ENCODE measurements at regions not wholly inside any gene's neighbourhood (a gene's known extent, or its start where the extent isn't known, plus 50 kb on each side); places are given as distances from the start of the nearest gene placed in this dataset.

GRCh38 chr2:41916177-41916576, 131.6 kb upstream of the PKDCC start:
- TF ChIP-seq, protein P1, sequence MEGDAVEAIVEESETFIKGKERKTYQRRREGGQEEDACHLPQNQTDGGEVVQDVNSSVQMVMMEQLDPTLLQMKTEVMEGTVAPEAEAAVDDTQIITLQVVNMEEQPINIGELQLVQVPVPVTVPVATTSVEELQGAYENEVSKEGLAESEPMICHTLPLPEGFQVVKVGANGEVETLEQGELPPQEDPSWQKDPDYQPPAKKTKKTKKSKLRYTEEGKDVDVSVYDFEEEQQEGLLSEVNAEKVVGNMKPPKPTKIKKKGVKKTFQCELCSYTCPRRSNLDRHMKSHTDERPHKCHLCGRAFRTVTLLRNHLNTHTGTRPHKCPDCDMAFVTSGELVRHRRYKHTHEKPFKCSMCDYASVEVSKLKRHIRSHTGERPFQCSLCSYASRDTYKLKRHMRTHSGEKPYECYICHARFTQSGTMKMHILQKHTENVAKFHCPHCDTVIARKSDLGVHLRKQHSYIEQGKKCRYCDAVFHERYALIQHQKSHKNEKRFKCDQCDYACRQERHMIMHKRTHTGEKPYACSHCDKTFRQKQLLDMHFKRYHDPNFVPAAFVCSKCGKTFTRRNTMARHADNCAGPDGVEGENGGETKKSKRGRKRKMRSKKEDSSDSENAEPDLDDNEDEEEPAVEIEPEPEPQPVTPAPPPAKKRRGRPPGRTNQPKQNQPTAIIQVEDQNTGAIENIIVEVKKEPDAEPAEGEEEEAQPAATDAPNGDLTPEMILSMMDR (IDR thresholded peaks at IDR 0.05; ENCODE audit: extremely low read depth, missing control alignments) = no peak
- no peak for DNase-seq (ENCODE audit: low spot score)

DNA sequence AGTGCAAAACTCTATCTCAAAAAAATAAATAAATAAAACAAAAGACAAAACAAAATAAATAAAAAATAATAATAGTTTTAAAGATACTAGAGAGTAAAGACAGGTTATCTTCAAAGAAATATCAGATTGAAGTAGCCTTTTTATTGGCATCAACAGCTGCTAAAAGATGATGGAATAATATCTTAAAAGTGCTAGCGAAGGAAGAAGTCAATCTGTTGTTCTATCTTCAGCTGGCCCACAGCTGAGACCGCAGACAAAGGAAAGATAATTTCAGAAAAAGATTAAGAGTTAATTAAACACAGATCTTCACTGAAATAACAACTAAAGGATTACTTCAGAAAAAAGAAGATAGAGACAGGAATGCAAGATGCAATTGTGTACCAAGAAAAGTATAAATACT, 130.2 kb upstream of the PKDCC start:
- DNase-seq (ENCODE audit: low spot score) = no peak
- TF ChIP-seq, protein P1 (IDR thresholded peaks at IDR 0.05; ENCODE audit: extremely low read depth, missing control alignments) = no peak

DNA sequence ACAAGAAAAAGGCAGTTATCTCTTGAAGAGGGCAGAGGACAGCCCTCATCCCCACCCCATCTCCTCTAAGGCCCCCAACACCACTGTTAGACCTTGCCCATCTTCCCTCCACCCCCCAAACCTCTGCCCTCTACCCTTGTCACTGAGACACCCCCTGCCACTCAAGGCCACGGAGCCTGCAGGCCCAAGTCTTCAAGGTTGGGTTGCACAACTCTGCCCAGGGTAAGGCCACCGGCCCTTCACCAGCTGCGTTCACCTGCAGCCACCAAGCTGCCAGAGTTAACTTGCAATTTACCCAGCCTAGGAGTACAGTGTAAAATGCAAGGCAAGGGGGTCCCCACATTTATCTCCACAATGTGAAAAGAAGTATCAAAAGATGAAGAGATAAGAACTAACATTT, 128.7 kb upstream of the PKDCC start:
- DNase-seq (ENCODE audit: low spot score) = no peak
- TF ChIP-seq, protein P1 (IDR thresholded peaks at IDR 0.05; ENCODE audit: extremely low read depth, missing control alignments) = no peak

GRCh38 chr2:41920181-41920580, 127.6 kb upstream of the PKDCC start:
- no peak for DNase-seq (ENCODE audit: low spot score)
- TF ChIP-seq, protein P1 (IDR thresholded peaks at IDR 0.05; ENCODE audit: extremely low read depth, missing control alignments) = no peak

DNA sequence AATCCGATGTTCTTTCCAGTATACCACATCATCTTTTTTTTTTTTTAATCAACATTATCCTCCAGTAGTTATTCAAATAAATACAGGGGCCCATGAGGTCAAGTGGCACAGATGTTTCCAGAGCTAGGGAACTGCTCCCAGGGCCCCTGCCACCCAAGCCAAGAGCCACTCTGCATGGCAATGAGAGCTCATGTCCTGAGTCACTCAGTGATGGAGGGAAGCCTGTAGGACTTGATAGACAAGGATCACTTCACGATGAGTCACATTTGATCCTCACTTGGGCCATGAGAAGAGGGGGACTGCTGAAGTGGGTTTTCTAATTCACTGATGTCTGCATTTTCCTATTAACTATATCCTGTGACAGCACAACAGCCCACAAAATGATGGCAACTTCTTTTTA, 127.0 kb upstream of the PKDCC start:
- DNase-seq (ENCODE audit: low spot score) = no peak
- TF ChIP-seq, protein P1 (IDR thresholded peaks at IDR 0.05; ENCODE audit: extremely low read depth, missing control alignments) = no peak

DNA sequence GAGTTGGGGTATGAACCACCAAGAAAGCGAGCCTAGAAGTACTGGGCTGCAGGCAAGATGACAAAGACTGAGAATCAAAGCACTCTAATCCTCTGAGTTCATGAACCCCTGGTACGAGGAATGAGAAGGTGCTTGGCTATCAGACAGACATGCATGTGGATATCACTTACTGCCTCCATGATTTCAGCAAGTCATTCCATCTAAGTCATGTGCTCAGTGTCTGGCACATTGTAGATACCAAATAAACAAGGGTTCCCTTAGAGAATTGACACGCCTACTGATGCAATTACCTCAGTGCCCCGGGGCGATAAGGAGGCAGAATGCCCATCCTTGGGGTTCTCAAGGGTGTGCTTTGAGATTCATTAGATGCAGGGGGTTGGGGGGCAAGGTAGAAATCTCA, 125.6 kb upstream of the PKDCC start:
- TF ChIP-seq, protein P1 (IDR thresholded peaks at IDR 0.05; ENCODE audit: extremely low read depth, missing control alignments) = no peak
- no peak for DNase-seq (ENCODE audit: low spot score)

- DNase-seq (ENCODE audit: low spot score) = no peak
- TF ChIP-seq, protein P1 (IDR thresholded peaks at IDR 0.05; ENCODE audit: extremely low read depth, missing control alignments) = no peak
Observed at GRCh38 chr2:41923156-41923786, 124.5 kb upstream of the PKDCC start.

Data from GM20000 (cell line).